IMR-90 (cell line): ENCODE measurements at regions not wholly inside any gene's neighbourhood (a gene's known extent, or its start where the extent isn't known, plus 50 kb on each side); places are given as distances from the start of the nearest gene placed in this dataset.

ENCODE experiments used
- ATAC-seq: fragments of 200-7000 bp; cut with Tn5 transposase; 2 replicates; pipeline ENCODE4 v1.9.1; 2020; ENCODE audit warnings: low read depth, mild to moderate bottlenecking, moderate library complexity
- BruUV-seq: library from RNA; stranded (reverse); fragments of 400-500 nt; replicated peaks from 2 replicates; lab custom pipeline; 2021; lab: Mats Ljungman, UMichigan
- CTCF ChIA-PET: fragments of 300-600 bp; formaldehyde crosslinking; extraction: SDS; loops from one replicate; lab custom pipeline; 2021; ENCODE audit warnings: antibody characterized with exemption; lab: Yijun Ruan, JAX
- POLR2A ChIA-PET: fragments of 300-600 bp; sonication (Branson Sonifier 250); formaldehyde crosslinking; loops from one replicate; lab custom pipeline; 2022; ENCODE audit warnings: antibody characterized with exemption; ENCODE audit not compliant: unreplicated experiment; lab: Charles Lee
- DNase-seq: peaks from one replicate; pipeline ENCODE4 v3.0.0; 2013
- H2AFZ ChIP-seq: replicated peaks from 2 replicates; pipeline ENCODE3; 2013; ENCODE audit warnings: low read length, mild to moderate bottlenecking; ENCODE audit not compliant: poor library complexity
- H2AK5ac ChIP-seq: 2 replicates; pipeline ENCODE4 v1.6.1; 2013; ENCODE audit warnings: low read depth, low read length, inconsistent platforms
- H2AK9ac ChIP-seq: replicated peaks from 2 replicates; pipeline ENCODE3; 2013; ENCODE audit warnings: mild to moderate bottlenecking, low read depth, low read length, moderate library complexity; ENCODE audit not compliant: poor library complexity
- H2BK120ac ChIP-seq: 2 replicates; pipeline ENCODE4 v1.6.1; 2013; ENCODE audit warnings: low read depth, low read length, inconsistent platforms
- H2BK15ac ChIP-seq: 3 replicates; pipeline ENCODE4 v1.6.1; 2013; ENCODE audit warnings: low read depth, low read length, inconsistent platforms
- H2BK20ac ChIP-seq: 2 replicates; pipeline ENCODE4 v1.6.1; 2013; ENCODE audit warnings: low read depth, mild to moderate bottlenecking, inconsistent platforms, low read length, moderate library complexity
- H2BK5ac ChIP-seq: 2 replicates; pipeline ENCODE4 v1.6.1; 2013; ENCODE audit warnings: mild to moderate bottlenecking, low read depth, low read length, inconsistent platforms; ENCODE audit not compliant: poor library complexity, severe bottlenecking
- H3K14ac ChIP-seq: replicated peaks from 2 replicates; pipeline ENCODE4 v1.6.1; 2013; ENCODE audit warnings: low read depth, low read length, inconsistent platforms
- H3K18ac ChIP-seq: 2 replicates; pipeline ENCODE4 v1.6.1; 2013; ENCODE audit warnings: low read depth, low read length, control low read depth
- H3K23ac ChIP-seq: 2 replicates; pipeline ENCODE4 v1.6.1; 2013; ENCODE audit warnings: low read depth, low read length, inconsistent platforms
- H3K27ac ChIP-seq: 2 replicates; pipeline ENCODE4 v1.5.1; 2013; ENCODE audit warnings: mild to moderate bottlenecking, control low read depth, low read length; ENCODE audit not compliant: insufficient read depth
- H3K27me3 ChIP-seq: 2 replicates; pipeline ENCODE4 v1.6.1; 2013; ENCODE audit warnings: low read length; ENCODE audit not compliant: control insufficient read depth, insufficient read depth
- H3K36me3 ChIP-seq: 2 replicates; pipeline ENCODE4 v1.6.1; 2013; ENCODE audit warnings: low read length, mixed read lengths; ENCODE audit not compliant: control insufficient read depth, insufficient read depth
- H3K4ac ChIP-seq: 2 replicates; pipeline ENCODE4 v1.6.1; 2013; ENCODE audit warnings: low read depth, low read length, inconsistent platforms
- H3K4me1 ChIP-seq: 2 replicates; pipeline ENCODE4 v1.6.1; 2013; ENCODE audit warnings: low read length, mixed read lengths; ENCODE audit not compliant: control insufficient read depth, insufficient read depth
- H3K4me2 ChIP-seq: 2 replicates; pipeline ENCODE4 v1.6.1; 2013; ENCODE audit warnings: low read depth, mild to moderate bottlenecking, control low read depth, low read length, moderate library complexity
- H3K4me3 ChIP-seq: 2 replicates; pipeline ENCODE4 v1.5.1; 2013; ENCODE audit warnings: low read depth, mild to moderate bottlenecking, control low read depth, low read length, moderate library complexity; ENCODE audit not compliant: insufficient read depth
- H3K56ac ChIP-seq: 2 replicates; pipeline ENCODE4 v1.6.1; 2013; ENCODE audit warnings: low read length, inconsistent platforms; ENCODE audit not compliant: insufficient read depth; ENCODE audit errors: extremely low read depth
- H3K79me1 ChIP-seq, 2 experiments: 2 replicates each; pipeline ENCODE4 v1.6.1; 2013; ENCODE audit warnings: low read length in 2 of 2, inconsistent platforms in 1 of 2, low read depth in 1 of 2
- H3K9ac ChIP-seq: 2 replicates; pipeline ENCODE4 v1.6.1; 2013; ENCODE audit warnings: low read depth, low read length, control low read depth
- H3K9me1 ChIP-seq: 2 replicates; pipeline ENCODE4 v1.6.1; 2013; ENCODE audit warnings: low read length, inconsistent platforms; ENCODE audit not compliant: insufficient read depth
- H3K9me3 ChIP-seq: 2 replicates; pipeline ENCODE4 v1.6.1; 2013; ENCODE audit warnings: low read length; ENCODE audit not compliant: control insufficient read depth, insufficient read depth
- H4K20me1 ChIP-seq: 2 replicates; pipeline ENCODE4 v1.6.1; 2013; ENCODE audit warnings: low read length, inconsistent platforms; ENCODE audit not compliant: insufficient read depth
- H4K5ac ChIP-seq: 2 replicates; pipeline ENCODE4 v1.6.1; 2013; ENCODE audit warnings: mild to moderate bottlenecking, low read depth, low read length, control low read depth
- H4K8ac ChIP-seq, 2 experiments: 2 replicates each; pipeline ENCODE4 v1.6.1; 2013; ENCODE audit warnings: low read depth in 2 of 2, low read length in 2 of 2, control low read depth in 1 of 2, inconsistent platforms in 1 of 2
- H4K91ac ChIP-seq: 2 replicates; pipeline ENCODE4 v1.6.1; 2013; ENCODE audit warnings: low read depth, low read length, inconsistent platforms; ENCODE audit not compliant: insufficient read depth
- ELK1 ChIP-seq: fragments of 150-350 bp; IDR thresholded peaks from 2 replicates; pipeline ENCODE4 v1.6.1; 2016; ENCODE audit warnings: low read depth, mild to moderate bottlenecking, low read length, moderate library complexity, borderline replicate concordance
- MAZ ChIP-seq: IDR thresholded peaks from 2 replicates; pipeline ENCODE4 v1.6.1; 2012; ENCODE audit warnings: low read depth, mild to moderate bottlenecking, low read length, improper control_type of control experiment, moderate library complexity, borderline replicate concordance
- MXI1 ChIP-seq: IDR thresholded peaks from 2 replicates; pipeline ENCODE4 v1.6.1; 2012; ENCODE audit warnings: low read depth, mild to moderate bottlenecking, low read length, moderate library complexity, borderline replicate concordance
- POLR2A ChIP-seq: IDR thresholded peaks from 2 replicates; pipeline ENCODE4 v1.6.1; 2012; ENCODE audit warnings: mild to moderate bottlenecking, low read depth, low read length
- RAD21 ChIP-seq: IDR thresholded peaks from 2 replicates; pipeline ENCODE4 v1.6.1; 2012; ENCODE audit warnings: low read length, improper control_type of control experiment
- RCOR1 ChIP-seq: IDR thresholded peaks from 2 replicates; pipeline ENCODE4 v1.6.1; 2012; ENCODE audit warnings: mild to moderate bottlenecking, low read length, improper control_type of control experiment; ENCODE audit not compliant: insufficient replicate concordance
- RFX5 ChIP-seq: IDR thresholded peaks from 2 replicates; pipeline ENCODE4 v1.8.0; 2012; ENCODE audit warnings: low read depth, mild to moderate bottlenecking, low read length, moderate library complexity
- SMC3 ChIP-seq: fragments of 150-350 bp; IDR thresholded peaks from 2 replicates; pipeline ENCODE4 v1.6.1; 2016; ENCODE audit warnings: low read depth, mild to moderate bottlenecking, antibody characterized with exemption, low read length, moderate library complexity
- WGBS, 2 experiments: methylation state at CpG; one replicate each; pipeline versions ENCODE4 v1.1.5 to v1.1.7; 2013; ENCODE audit warnings: missing lambda C conversion rate in 2 of 2; ENCODE audit not compliant: insufficient read length in 1 of 2; ENCODE audit errors: extremely low coverage in 2 of 2; 5-methylcytosine and 5-hydroxymethylcytosine counted together
- dilution Hi-C: fragments of 300-500 bp; cut with HindIII; formaldehyde crosslinking; loops from one replicate; pipeline ENCODE4 v1.14.3; 2018; ENCODE audit warnings: low sequenced_read_pairs; ENCODE audit not compliant: unreplicated experiment
- in situ Hi-C: fragments of 300-500 bp; cut with MboI; formaldehyde crosslinking; loops from 3 replicates; pipeline ENCODE4 v1.14.3; 2019; ENCODE audit warnings: low sequenced_read_pairs, inconsistent platforms, mixed read lengths
- intact Hi-C: fragments of 100-400 bp; cut with micrococcal nuclease; formaldehyde crosslinking; loops from 2 replicates; pipeline ENCODE4 v1.10.0; 2022

- Histone ChIP-seq H2AFZ (no peak overlapping the region), H2BK20ac (no peak overlapping the region), H4K5ac (no peak overlapping the region), H2AK5ac (no peak overlapping the region), H3K36me3 (no peaks in the 10 kb centered on the region), H3K27ac (no peak overlapping the region), H3K4ac (no peak overlapping the region), H4K8ac (no peak overlapping the region), H3K9me3 (0 out of 2 replicates have a peak, but pooled peaks cover 2% of the 10 kb centered on the region), H3K4me3 (no peak overlapping the region), H3K9ac (no peak overlapping the region), H2AK9ac (no peak overlapping the region), H3K4me2 (no peak overlapping the region), H4K91ac (no peak overlapping the region), H3K4me1 (no peaks in the 10 kb centered on the region), H2BK5ac (no peak overlapping the region), H3K56ac (no peak overlapping the region), H3K9me1 (no peaks in the 10 kb centered on the region), H3K18ac (no peak overlapping the region), H3K23ac (no peak overlapping the region), H2BK15ac (no peak overlapping the region), H2BK120ac (no peak overlapping the region), H4K20me1 (no peaks in the 10 kb centered on the region), H3K14ac (no peak overlapping the region), H3K79me1 (no peaks in the 10 kb centered on the region), H3K27me3 (no peaks in the 10 kb centered on the region)
- ATAC-seq (no peak), DNase-seq (no peak)
- dilution Hi-C loops (no loop called here), intact Hi-C loops (no loop called here), in situ Hi-C loops (no loop called here)
- WGBS, 2 experiments, result no CpG with 5 or more reads among the region's 2 CpGs
- ChIA-PET CTCF (no interaction called here), POLR2A (no interaction called here)
- no TSS peak for BruUV-seq
- TF ChIP-seq MXI1, result no peak
- TF ChIP-seq SMC3, result no peak
- TF ChIP-seq RFX5, result no peak
- no peak for TF ChIP-seq MAZ
- no peak for TF ChIP-seq RAD21
- no peak for TF ChIP-seq RCOR1
- no peak for TF ChIP-seq ELK1
- TF ChIP-seq POLR2A, result no peak
Measured at GRCh38 chr4:164081801-164082200, 587.3 kb downstream of the TMA16 start.
